HG02571 (cell line): ENCODE measurements at regions not wholly inside any gene's neighbourhood (a gene's known extent, or its start where the extent isn't known, plus 50 kb on each side); places are given as distances from the start of the nearest gene placed in this dataset.
"Not testable (repeated sequence)": the region's sequence is repeated elsewhere in the genome, so short reads cannot be mapped to it uniquely, and the experiment has no call there.

Experiments
- ATAC-seq: cut with Tn5 transposase; IDR thresholded peaks from one replicate; pipeline ENCODE4 v1.9.1; 2021; ENCODE audit warnings: mild to moderate bottlenecking, moderate library complexity; ENCODE audit not compliant: unreplicated experiment

- ATAC-seq = no peak
Observed at GRCh38 chr2:45120546-45120945, 111.3 kb upstream of the SIX2 start.

- no peak for ATAC-seq
Observed at GRCh38 chr2:45119855-45120254, 110.6 kb upstream of the SIX2 start.

GRCh38 chr2:45119038-45119437 is 109.8 kb upstream of the SIX2 start:
- ATAC-seq = no peak

GRCh38 chr2:45117383-45117782 is 108.1 kb upstream of the SIX2 start:
- ATAC-seq = no peak

GRCh38 chr2:45115181-45115580 is 105.9 kb upstream of the SIX2 start:
- no peak for ATAC-seq

GRCh38 chr2:45114221-45114955 is 105.1 kb upstream of the SIX2 start:
- no peak for ATAC-seq

GRCh38 chr2:45112750-45113149 is 103.5 kb upstream of the SIX2 start:
- no peak for ATAC-seq

- no peak for ATAC-seq
Observed at GRCh38 chr2:45105050-45105582, 95.9 kb upstream of the SIX2 start.

- no peak for ATAC-seq
Observed at GRCh38 chr2:45104429-45104828, 95.2 kb upstream of the SIX2 start.

GRCh38 chr2:45103351-45104345 is 94.4 kb upstream of the SIX2 start:
- no peak for ATAC-seq

GRCh38 chr2:45102579-45103117 is 93.4 kb upstream of the SIX2 start:
- no peak for ATAC-seq

GRCh38 chr2:45102141-45102540 is 92.9 kb upstream of the SIX2 start:
- no peak for ATAC-seq

GRCh38 chr2:45096996-45097395 is 87.7 kb upstream of the SIX2 start:
- no peak for ATAC-seq

- ATAC-seq = not testable (repeated sequence)
Observed at GRCh38 chr2:45096038-45096437, 86.8 kb upstream of the SIX2 start.

GRCh38 chr2:45093663-45094062 is 84.4 kb upstream of the SIX2 start:
- ATAC-seq = no peak

GRCh38 chr2:45093181-45093580 is 83.9 kb upstream of the SIX2 start:
- ATAC-seq = no peak

- ATAC-seq = no peak
Observed at GRCh38 chr2:45089554-45090261, 80.5 kb upstream of the SIX2 start.

- no peak for ATAC-seq
Observed at GRCh38 chr2:45085487-45085886, 76.2 kb upstream of the SIX2 start.

GRCh38 chr2:45084361-45085020 is 75.2 kb upstream of the SIX2 start:
- no peak for ATAC-seq

GRCh38 chr2:45083175-45083574 is 73.9 kb upstream of the SIX2 start:
- no peak for ATAC-seq
